Stimulated activated naive CD8-positive, alpha-beta T cell treated with anti-CD3 and anti-CD28 coated beads, Interleukin-15, amount 100 ng/mL, for 72 hours (primary cell): ENCODE measurements at regions not wholly inside any gene's neighbourhood (a gene's known extent, or its start where the extent isn't known, plus 50 kb on each side); places are given as distances from the start of the nearest gene placed in this dataset.
A peak's percentile ranks its signal among the peaks of the same experiment; 100 is the strongest.

Source experiments
- ATAC-seq: fragments of 150-1000 bp; cut with Tn5 transposase; 2 replicates; pipeline ENCODE4 v1.10.0; 2021; ENCODE audit warnings: mild to moderate bottlenecking, moderate library complexity
- DNase-seq, 2 donors: peaks; one replicate each; pipeline ENCODE4 v3.0.0; 2021 to 2022
- H3K27ac Mint-ChIP-seq, 2 donors: one replicate each; pipeline ENCODE4 v1.8.0; 2022; ENCODE audit warnings: mild to moderate bottlenecking in 2 of 2, mixed read lengths in 2 of 2, moderate library complexity in 2 of 2
- H3K27me3 Mint-ChIP-seq: one replicate; pipeline ENCODE4 v1.8.0; 2022; ENCODE audit warnings: mixed read lengths
- H3K4me1 Mint-ChIP-seq: one replicate; pipeline ENCODE4 v1.8.0; 2022; ENCODE audit warnings: mild to moderate bottlenecking, mixed read lengths
- H3K4me3 Mint-ChIP-seq, 2 donors: one replicate each; pipeline ENCODE4 v1.8.0; 2022; ENCODE audit warnings: mild to moderate bottlenecking in 2 of 2, mixed read lengths in 2 of 2, moderate library complexity in 1 of 2
- H3K9me3 Mint-ChIP-seq, 2 donors: one replicate each; pipeline ENCODE4 v1.8.0; 2022; ENCODE audit warnings: mixed read lengths in 2 of 2

DNA sequence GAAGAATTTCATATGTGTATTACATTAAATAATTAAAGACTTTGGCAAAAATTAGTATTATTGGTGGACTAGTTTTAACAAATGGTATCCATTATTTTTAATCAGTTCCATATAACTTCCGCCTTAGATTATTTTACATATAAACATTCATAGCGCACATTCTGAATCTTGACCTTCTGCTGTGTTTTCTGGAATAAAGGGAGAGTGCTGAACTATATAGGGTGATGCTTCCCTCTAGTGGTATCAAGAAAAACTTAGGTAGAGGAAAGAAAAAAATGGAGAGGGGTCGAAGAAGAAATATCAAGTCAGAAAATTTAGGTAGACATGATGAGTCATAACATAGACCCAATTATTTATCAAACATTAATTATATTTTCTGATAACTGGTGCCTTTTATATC lies 155.6 kb upstream of the PACRGL start:
- no peaks in the 10 kb centered on the region for H3K4me1 Mint-ChIP-seq
- no peak overlapping the region for H3K27ac Mint-ChIP-seq
- DNase-seq (no peak), ATAC-seq (no peak)
- no peaks in the 10 kb centered on the region for H3K9me3 Mint-ChIP-seq
- no peak overlapping the region for H3K4me3 Mint-ChIP-seq
- H3K27me3 Mint-ChIP-seq, result no peaks in the 10 kb centered on the region

DNA sequence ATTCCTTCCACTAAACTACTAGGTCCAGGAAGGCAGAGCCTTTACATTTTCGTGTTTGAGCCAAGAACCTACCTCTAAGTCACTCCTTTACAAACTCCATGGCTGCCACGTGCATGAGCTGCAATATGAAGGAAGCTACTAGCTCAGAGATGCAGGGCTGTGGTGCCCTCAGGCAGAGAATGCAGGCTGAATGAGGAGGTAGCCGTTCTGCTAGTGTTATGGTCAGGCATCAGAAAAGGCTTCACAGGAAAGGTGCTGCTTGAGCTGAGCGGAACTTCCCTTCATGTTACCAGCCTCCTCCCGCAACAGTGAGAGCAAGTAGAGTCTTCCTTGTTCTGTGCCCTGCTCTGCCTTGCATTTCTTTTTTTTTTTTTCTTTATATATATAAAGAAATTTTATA lies 148.3 kb upstream of the PACRGL start:
- H3K9me3 Mint-ChIP-seq, result no peaks in the 10 kb centered on the region
- H3K27ac Mint-ChIP-seq, result no peak overlapping the region
- peaks cover 8% of the 10 kb centered on the region for H3K27me3 Mint-ChIP-seq
- DNase-seq, result no peak
- no peak overlapping the region for H3K4me3 Mint-ChIP-seq
- ATAC-seq, result no peak
- no peaks in the 10 kb centered on the region for H3K4me1 Mint-ChIP-seq

DNA sequence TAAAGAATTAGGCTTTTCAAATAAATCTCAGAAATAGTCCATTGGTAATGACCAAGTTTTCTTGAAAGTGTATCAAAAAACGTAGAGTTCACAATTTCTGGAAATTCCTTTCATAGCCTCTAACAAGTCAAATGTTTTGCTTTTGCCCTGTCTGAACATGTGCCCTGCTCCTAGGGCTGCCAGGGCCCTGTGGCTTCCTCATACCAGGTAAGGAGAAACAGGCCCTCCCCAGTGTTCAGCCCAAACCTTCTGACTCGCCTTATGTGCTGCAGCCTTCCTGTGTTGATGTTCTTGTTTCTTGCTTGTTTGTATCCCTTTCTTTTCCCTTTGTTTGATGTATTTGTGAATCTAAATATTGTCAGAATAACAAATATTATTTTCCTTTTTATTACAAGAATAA lies 146.1 kb upstream of the PACRGL start:
- DNase-seq (no peak), ATAC-seq (no peak)
- H3K27me3 Mint-ChIP-seq, result peaks cover 8% of the 10 kb centered on the region
- no peak overlapping the region for H3K27ac Mint-ChIP-seq
- no peaks in the 10 kb centered on the region for H3K9me3 Mint-ChIP-seq
- no peak overlapping the region for H3K4me3 Mint-ChIP-seq
- no peaks in the 10 kb centered on the region for H3K4me1 Mint-ChIP-seq

- DNase-seq, result no peak
- no peak overlapping the region for H3K27ac Mint-ChIP-seq
- H3K9me3 Mint-ChIP-seq, result no peaks in the 10 kb centered on the region
- no peak for ATAC-seq
- H3K4me1 Mint-ChIP-seq, result no peaks in the 10 kb centered on the region
- no peak overlapping the region for H3K4me3 Mint-ChIP-seq
- H3K27me3 Mint-ChIP-seq, result no peaks in the 10 kb centered on the region
Measured at GRCh38 chr4:20565075-20565721, 135.1 kb upstream of the PACRGL start.

DNA sequence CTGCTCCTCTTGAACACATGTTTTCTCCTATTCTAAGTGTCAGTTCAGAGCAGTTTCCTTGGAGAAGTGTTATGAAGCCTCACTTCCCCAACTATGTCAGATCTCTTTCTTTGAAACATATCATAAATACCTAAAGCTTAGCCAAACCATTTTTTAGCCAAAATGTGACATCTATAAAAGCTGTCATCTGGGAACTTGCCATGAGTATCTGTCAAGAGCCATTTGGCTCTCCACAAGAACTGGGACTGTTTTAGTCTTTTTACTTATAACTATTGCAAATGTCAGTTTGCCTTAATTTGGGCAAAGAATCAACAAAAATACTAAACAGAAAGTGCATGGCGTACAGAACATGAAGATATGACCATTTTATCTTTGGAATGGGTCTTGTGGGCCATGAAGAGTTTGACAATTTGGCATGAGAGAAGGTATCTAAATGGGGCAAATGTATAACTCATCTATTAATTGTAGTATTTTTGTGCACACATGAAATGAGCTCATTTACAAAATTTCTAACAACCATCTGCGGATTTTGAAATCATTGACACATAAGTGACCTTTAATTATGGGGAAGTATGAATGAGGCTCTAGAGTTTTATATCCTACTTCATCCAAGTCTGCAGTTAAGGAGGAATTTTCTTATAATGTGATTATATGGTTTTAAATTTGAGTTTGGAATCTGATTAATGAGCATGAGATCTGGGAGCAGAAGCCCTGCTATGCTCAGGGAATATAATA lies 129.1 kb upstream of the PACRGL start:
- Mint-ChIP-seq H3K9me3 (no peaks in the 10 kb centered on the region), H3K27ac (no peak overlapping the region), H3K4me3 (no peak overlapping the region), H3K27me3 (no peaks in the 10 kb centered on the region), H3K4me1 (no peaks in the 10 kb centered on the region)
- DNase-seq, result no peak
- no peak for ATAC-seq

DNA sequence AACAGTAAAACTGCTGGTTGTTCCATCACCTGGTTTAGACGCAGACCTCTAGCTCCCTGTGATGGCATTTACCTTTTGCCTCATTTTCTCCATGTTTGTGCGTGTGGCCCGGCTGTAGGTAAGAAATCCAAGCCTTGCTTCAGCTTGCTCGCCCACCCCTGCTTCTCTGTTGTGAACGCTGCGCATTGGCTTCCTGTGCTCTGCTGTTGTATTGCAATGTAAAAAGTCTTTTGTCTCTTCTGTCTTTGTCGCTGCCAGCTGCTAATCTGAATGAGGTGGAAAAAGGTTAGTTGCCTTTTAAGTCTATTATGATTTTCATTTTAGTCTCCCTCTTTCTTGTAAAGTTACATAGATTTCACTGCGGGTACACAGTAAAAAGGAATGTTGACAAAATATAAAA lies 127.3 kb upstream of the PACRGL start:
- no peak for DNase-seq
- no peak overlapping the region for H3K4me3 Mint-ChIP-seq
- ATAC-seq, result no peak
- H3K27me3 Mint-ChIP-seq, result no peaks in the 10 kb centered on the region
- H3K9me3 Mint-ChIP-seq, result no peaks in the 10 kb centered on the region
- no peaks in the 10 kb centered on the region for H3K4me1 Mint-ChIP-seq
- no peak overlapping the region for H3K27ac Mint-ChIP-seq

- Mint-ChIP-seq H3K27ac (no peak overlapping the region), H3K4me3 (no peak overlapping the region), H3K4me1 (no peaks in the 10 kb centered on the region), H3K27me3 (no peaks in the 10 kb centered on the region), H3K9me3 (no peaks in the 10 kb centered on the region)
- ATAC-seq, result no peak
- DNase-seq, result no peak
Measured at GRCh38 chr4:20574986-20575385, 125.3 kb upstream of the PACRGL start.

DNA sequence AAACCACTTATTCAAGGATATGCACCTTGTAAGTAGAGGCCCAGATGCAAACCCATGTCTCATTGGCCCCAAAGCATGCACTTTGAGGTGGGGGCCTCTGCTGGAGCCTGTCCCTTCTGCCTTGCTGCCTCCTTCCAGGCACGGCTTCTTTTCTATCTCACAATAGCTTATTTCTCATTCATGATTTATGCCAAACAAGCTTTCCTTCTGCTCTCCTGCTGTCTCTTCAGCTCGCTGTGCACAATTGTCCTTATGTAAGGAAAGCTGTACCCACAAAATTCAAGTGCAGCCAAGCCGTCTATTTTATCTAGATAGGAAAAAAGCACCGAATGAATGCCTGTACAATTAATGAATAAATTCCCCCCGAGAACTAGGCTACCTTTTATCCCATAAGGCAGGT lies 124.8 kb upstream of the PACRGL start:
- Mint-ChIP-seq H3K9me3 (no peaks in the 10 kb centered on the region), H3K27me3 (no peaks in the 10 kb centered on the region), H3K4me1 (no peaks in the 10 kb centered on the region), H3K27ac (no peak overlapping the region), H3K4me3 (no peak overlapping the region)
- DNase-seq (no peak), ATAC-seq (no peak)

DNA sequence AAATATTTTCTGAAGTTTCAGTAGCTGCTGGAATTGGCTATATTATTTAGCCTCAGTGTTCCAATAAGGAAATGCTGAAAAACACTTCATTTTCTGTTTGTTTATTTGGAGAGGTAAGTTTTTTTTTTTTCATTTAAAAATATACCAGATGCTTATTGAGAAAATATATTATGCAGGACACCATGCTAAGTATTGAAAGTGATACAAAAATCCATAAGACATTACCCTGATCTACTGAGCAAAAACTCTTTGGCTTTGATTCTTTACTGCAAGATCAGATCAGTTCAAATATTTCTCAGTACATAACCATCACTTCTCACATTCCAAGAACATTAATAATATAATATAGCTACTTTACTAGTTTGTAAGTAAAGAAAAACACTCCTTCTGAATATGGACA lies 123.4 kb upstream of the PACRGL start:
- Mint-ChIP-seq H3K27ac (no peak overlapping the region), H3K4me3 (no peak overlapping the region), H3K4me1 (no peaks in the 10 kb centered on the region), H3K27me3 (no peaks in the 10 kb centered on the region), H3K9me3 (no peaks in the 10 kb centered on the region)
- ATAC-seq, result no peak
- no peak for DNase-seq

DNA sequence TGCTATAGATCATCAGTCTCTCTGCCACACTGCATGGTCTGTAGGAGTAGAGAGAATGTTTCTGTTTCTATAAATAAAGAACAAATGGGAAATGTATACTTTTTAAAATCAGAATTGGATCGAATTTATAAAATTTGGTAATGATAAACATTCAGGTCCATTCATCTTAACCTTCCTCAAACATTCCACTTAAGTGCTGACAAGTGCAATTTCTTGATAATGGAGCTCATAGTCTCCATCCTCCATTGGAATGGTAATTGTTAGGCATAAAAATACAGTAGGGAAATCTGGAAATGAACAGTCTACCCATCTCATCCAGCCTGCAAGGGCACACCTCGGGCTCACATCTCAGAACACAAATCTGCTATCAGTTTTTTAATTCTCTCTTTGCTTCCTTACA lies 122.6 kb upstream of the PACRGL start:
- Mint-ChIP-seq H3K4me3 (no peak overlapping the region), H3K27ac (no peak overlapping the region), H3K27me3 (no peaks in the 10 kb centered on the region), H3K4me1 (no peaks in the 10 kb centered on the region), H3K9me3 (no peaks in the 10 kb centered on the region)
- ATAC-seq (no peak), DNase-seq (no peak)

DNA sequence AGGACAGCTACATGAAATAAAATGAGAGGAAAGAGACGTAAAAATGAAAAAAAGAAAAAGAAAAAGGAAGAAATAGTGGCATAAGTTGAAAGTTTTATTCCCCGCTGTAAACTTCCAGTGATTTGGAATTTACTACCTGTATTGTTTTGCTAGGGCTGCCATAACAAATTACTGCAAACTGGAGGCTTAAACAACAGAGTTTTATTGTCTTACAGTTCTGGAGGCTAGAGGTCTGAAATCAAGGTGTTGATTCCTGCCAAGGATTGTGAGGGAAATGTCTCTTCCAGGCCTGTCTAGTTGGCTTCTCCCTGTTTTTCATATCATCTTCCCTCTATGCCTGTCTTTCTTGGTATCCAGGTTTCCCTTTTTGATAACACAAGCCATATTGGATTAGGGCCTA lies 119.4 kb upstream of the PACRGL start:
- Mint-ChIP-seq H3K27me3 (no peaks in the 10 kb centered on the region), H3K9me3 (no peaks in the 10 kb centered on the region), H3K4me3 (no peak overlapping the region), H3K4me1 (no peaks in the 10 kb centered on the region), H3K27ac (no peak overlapping the region)
- no peak for ATAC-seq
- DNase-seq, result no peak

GRCh38 chr4:20589436-20589835 lies 110.8 kb upstream of the PACRGL start:
- H3K27me3 Mint-ChIP-seq, result no peaks in the 10 kb centered on the region
- ATAC-seq (peak; percentile 18), DNase-seq (no peak)
- no peak overlapping the region for H3K27ac Mint-ChIP-seq
- no peaks in the 10 kb centered on the region for H3K4me1 Mint-ChIP-seq
- no peaks in the 10 kb centered on the region for H3K9me3 Mint-ChIP-seq
- H3K4me3 Mint-ChIP-seq, result no peak overlapping the region

- DNase-seq (no peak), ATAC-seq (no peak)
- Mint-ChIP-seq H3K27me3 (no peaks in the 10 kb centered on the region), H3K4me1 (no peaks in the 10 kb centered on the region), H3K4me3 (no peak overlapping the region), H3K27ac (no peak overlapping the region), H3K9me3 (no peaks in the 10 kb centered on the region)
Measured at GRCh38 chr4:20590849-20591248, 109.4 kb upstream of the PACRGL start.

DNA sequence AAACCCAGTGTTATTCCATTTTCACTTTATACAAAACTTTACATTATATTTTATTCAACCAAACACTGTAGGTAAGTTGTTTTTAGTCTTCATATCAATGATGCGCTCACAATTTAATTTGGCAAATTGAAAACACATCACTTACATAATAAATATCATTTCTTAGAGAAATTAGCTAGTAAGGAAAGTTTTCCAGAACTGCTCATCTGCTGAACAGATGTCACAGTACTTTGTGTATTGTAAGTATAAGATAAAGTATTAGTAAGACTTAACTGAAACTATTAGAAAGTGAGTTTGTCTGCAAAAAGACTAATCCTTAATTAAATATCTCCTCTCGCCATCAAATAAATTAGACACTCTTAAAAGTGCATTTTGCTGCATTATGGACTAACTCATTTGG lies 108.7 kb upstream of the PACRGL start:
- no peak overlapping the region for H3K27ac Mint-ChIP-seq
- no peaks in the 10 kb centered on the region for H3K27me3 Mint-ChIP-seq
- H3K4me3 Mint-ChIP-seq, result no peak overlapping the region
- no peaks in the 10 kb centered on the region for H3K9me3 Mint-ChIP-seq
- H3K4me1 Mint-ChIP-seq, result no peaks in the 10 kb centered on the region
- ATAC-seq, result no peak
- no peak for DNase-seq

- H3K27me3 Mint-ChIP-seq, result no peaks in the 10 kb centered on the region
- H3K9me3 Mint-ChIP-seq, result no peaks in the 10 kb centered on the region
- no peaks in the 10 kb centered on the region for H3K4me1 Mint-ChIP-seq
- H3K27ac Mint-ChIP-seq, result no peak overlapping the region
- no peak for ATAC-seq
- DNase-seq, result no peak
- no peak overlapping the region for H3K4me3 Mint-ChIP-seq
Measured at GRCh38 chr4:20592013-20592412, 108.2 kb upstream of the PACRGL start.

DNA sequence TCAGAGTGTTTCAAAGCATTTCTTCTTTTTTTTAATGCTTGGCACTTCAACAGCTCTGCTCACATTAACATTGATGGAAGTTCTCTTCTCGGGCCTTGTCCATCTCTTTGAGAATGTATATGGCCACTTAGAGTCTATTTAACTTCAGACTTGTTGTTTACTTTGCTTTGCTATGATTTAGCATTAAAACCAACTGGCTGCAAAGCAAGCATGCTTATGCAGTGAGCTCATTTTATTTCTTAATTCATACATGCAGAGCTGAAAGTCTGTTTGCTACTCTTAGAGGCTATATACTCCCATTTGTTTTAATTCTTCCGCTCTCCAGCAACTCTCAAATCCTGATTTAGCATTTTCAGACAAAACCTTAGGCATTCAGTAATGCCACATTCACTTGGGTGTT lies 107.6 kb upstream of the PACRGL start:
- Mint-ChIP-seq H3K4me1 (no peaks in the 10 kb centered on the region), H3K4me3 (no peak overlapping the region), H3K27ac (no peak overlapping the region), H3K9me3 (no peaks in the 10 kb centered on the region), H3K27me3 (no peaks in the 10 kb centered on the region)
- DNase-seq (no peak), ATAC-seq (no peak)

GRCh38 chr4:20598626-20599025 lies 101.6 kb upstream of the PACRGL start:
- Mint-ChIP-seq H3K27ac (no peak overlapping the region), H3K9me3 (no peaks in the 10 kb centered on the region)

More at GRCh38 chr4:20598626-20599025, 101.6 kb upstream of the PACRGL start:
- ATAC-seq (no peak), DNase-seq (no peak)
- no peaks in the 10 kb centered on the region for H3K27me3 Mint-ChIP-seq
- no peaks in the 10 kb centered on the region for H3K4me1 Mint-ChIP-seq
- no peak overlapping the region for H3K4me3 Mint-ChIP-seq
